DND-41 (cell line): ENCODE measurements at regions not wholly inside any gene's neighbourhood (a gene's known extent, or its start where the extent isn't known, plus 50 kb on each side); places are given as distances from the start of the nearest gene placed in this dataset.

ENCODE experiments used
- CTCF ChIP-seq: IDR thresholded peaks from 2 replicates; pipeline ENCODE4 v1.5.1; 2012; ENCODE audit warnings: borderline replicate concordance, low read length, moderate library complexity, mild to moderate bottlenecking; ENCODE audit not compliant: poor library complexity, severe bottlenecking; ENCODE audit errors: extremely low read depth
- EZH2 ChIP-seq: IDR thresholded peaks from 3 replicates; pipeline ENCODE4 v1.6.1; 2012; ENCODE audit warnings: borderline replicate concordance, low read depth, mild to moderate bottlenecking, moderate library complexity, low read length, inconsistent platforms; ENCODE audit not compliant: severe bottlenecking

- no peak for TF ChIP-seq CTCF
- no peak for TF ChIP-seq EZH2
These were observed 522.1 kb downstream of the NR4A2 start for GRCh38 chr2:155810411-155810810.
